Dendritic cell treated with granulocyte-macrophage colony-stimulating factor and Interleukin-4, amounts not matched to agents 40 ng/mL and 50 ng/mL, for 4 days (primary cell): ENCODE measurements at regions not wholly inside any gene's neighbourhood (a gene's known extent, or its start where the extent isn't known, plus 50 kb on each side); places are given as distances from the start of the nearest gene placed in this dataset.
"Not testable (repeated sequence)": the region's sequence is repeated elsewhere in the genome, so short reads cannot be mapped to it uniquely, and the experiment has no call there.

Source experiments
- H3K27ac Mint-ChIP-seq: one replicate; pipeline ENCODE4 v1.8.0; 2022; ENCODE audit warnings: mild to moderate bottlenecking, mixed read lengths
- H3K27me3 Mint-ChIP-seq: one replicate; pipeline ENCODE4 v1.8.0; 2022; ENCODE audit warnings: mild to moderate bottlenecking, mixed read lengths
- H3K36me3 Mint-ChIP-seq: one replicate; pipeline ENCODE4 v1.8.0; 2022; ENCODE audit warnings: low read depth, mixed read lengths
- H3K4me1 Mint-ChIP-seq: one replicate; pipeline ENCODE4 v1.8.0; 2022; ENCODE audit warnings: low read depth, mixed read lengths
- H3K4me3 Mint-ChIP-seq: one replicate; pipeline ENCODE4 v1.8.0; 2022; ENCODE audit warnings: mild to moderate bottlenecking, moderate library complexity, mixed read lengths
- H3K9me3 Mint-ChIP-seq: one replicate; pipeline ENCODE4 v1.8.0; 2022; ENCODE audit warnings: mixed read lengths
- intact Hi-C: fragments of 100-400 bp; cut with micrococcal nuclease; formaldehyde crosslinking; loops from one replicate; pipeline ENCODE4 v1.15.0; 2022

- no peak overlapping the region for H3K27ac Mint-ChIP-seq
- no peaks in the 10 kb centered on the region for H3K4me1 Mint-ChIP-seq
- intact Hi-C loops, result no loop called here
- peaks cover 25% of the 10 kb centered on the region for H3K27me3 Mint-ChIP-seq
- no peak overlapping the region for H3K4me3 Mint-ChIP-seq
- no peaks in the 10 kb centered on the region for H3K9me3 Mint-ChIP-seq
- no peaks in the 10 kb centered on the region for H3K36me3 Mint-ChIP-seq
These were observed 109.8 kb upstream of the TMEM170B start for GRCh38 chr6:11427723-11428245.

- no peak overlapping the region for H3K4me3 Mint-ChIP-seq
- intact Hi-C loops, result no loop called here
- peaks cover 25% of the 10 kb centered on the region for H3K27me3 Mint-ChIP-seq
- H3K4me1 Mint-ChIP-seq, result no peaks in the 10 kb centered on the region
- H3K27ac Mint-ChIP-seq, result no peak overlapping the region
- H3K9me3 Mint-ChIP-seq, result no peaks in the 10 kb centered on the region
- no peaks in the 10 kb centered on the region for H3K36me3 Mint-ChIP-seq
These were observed 110.3 kb upstream of the TMEM170B start for GRCh38 chr6:11427091-11427722.

- Mint-ChIP-seq H3K9me3 (no peaks in the 10 kb centered on the region), H3K27me3 (peaks cover 21% of the 10 kb centered on the region), H3K36me3 (no peaks in the 10 kb centered on the region), H3K27ac (no peak overlapping the region), H3K4me3 (no peak overlapping the region), H3K4me1 (no peaks in the 10 kb centered on the region)
- intact Hi-C loops, result no loop called here
These were observed 111.0 kb upstream of the TMEM170B start for GRCh38 chr6:11426571-11426970.

- Mint-ChIP-seq H3K9me3 (peaks cover 3% of the 10 kb centered on the region), H3K27ac (no peak overlapping the region), H3K4me3 (no peak overlapping the region), H3K27me3 (peaks cover 18% of the 10 kb centered on the region), H3K36me3 (no peaks in the 10 kb centered on the region), H3K4me1 (no peaks in the 10 kb centered on the region)
- intact Hi-C loops, result no loop called here
These were observed 111.7 kb upstream of the TMEM170B start for GRCh38 chr6:11425876-11426275.

GRCh38 chr6:11425431-11425871 is 112.1 kb upstream of the TMEM170B start:
- Mint-ChIP-seq H3K4me3 (no peak overlapping the region), H3K27ac (no peak overlapping the region), H3K9me3 (peaks cover 5% of the 10 kb centered on the region), H3K4me1 (no peaks in the 10 kb centered on the region), H3K36me3 (no peaks in the 10 kb centered on the region), H3K27me3 (peaks cover 18% of the 10 kb centered on the region)
- intact Hi-C loops, result no loop called here

GRCh38 chr6:11424395-11425034 is 113.0 kb upstream of the TMEM170B start:
- intact Hi-C loops, result no loop called here
- no peaks in the 10 kb centered on the region for H3K4me1 Mint-ChIP-seq
- H3K27ac Mint-ChIP-seq, result no peak overlapping the region
- no peaks in the 10 kb centered on the region for H3K36me3 Mint-ChIP-seq
- peaks cover 17% of the 10 kb centered on the region for H3K27me3 Mint-ChIP-seq
- no peak overlapping the region for H3K4me3 Mint-ChIP-seq
- H3K9me3 Mint-ChIP-seq, result peaks cover 5% of the 10 kb centered on the region

- Mint-ChIP-seq H3K27ac (no peak overlapping the region), H3K36me3 (no peaks in the 10 kb centered on the region)
- intact Hi-C loops, result no loop called here
These were observed 113.9 kb upstream of the TMEM170B start for GRCh38 chr6:11423667-11424066.

GRCh38 chr6:11423072-11423471 is 114.5 kb upstream of the TMEM170B start:
- H3K27ac Mint-ChIP-seq, result no peak overlapping the region
- no peaks in the 10 kb centered on the region for H3K36me3 Mint-ChIP-seq
- no peak overlapping the region for H3K4me3 Mint-ChIP-seq
- no peaks in the 10 kb centered on the region for H3K4me1 Mint-ChIP-seq
- intact Hi-C loops, result no loop called here
- H3K27me3 Mint-ChIP-seq, result peaks cover 15% of the 10 kb centered on the region
- H3K9me3 Mint-ChIP-seq, result peaks cover 5% of the 10 kb centered on the region

More at GRCh38 chr6:11423667-11424066, 113.9 kb upstream of the TMEM170B start:
- no peak overlapping the region for H3K4me3 Mint-ChIP-seq
- H3K9me3 Mint-ChIP-seq, result peaks cover 5% of the 10 kb centered on the region
- peaks cover 17% of the 10 kb centered on the region for H3K27me3 Mint-ChIP-seq
- H3K4me1 Mint-ChIP-seq, result no peaks in the 10 kb centered on the region

GRCh38 chr6:11419763-11420453 is 117.6 kb upstream of the TMEM170B start:
- Mint-ChIP-seq H3K27me3 (peaks cover 9% of the 10 kb centered on the region), H3K36me3 (no peaks in the 10 kb centered on the region), H3K4me3 (no peak overlapping the region), H3K4me1 (no peaks in the 10 kb centered on the region), H3K27ac (no peak overlapping the region), H3K9me3 (peaks cover 12% of the 10 kb centered on the region)
- intact Hi-C loops, result no loop called here

- peaks cover 4% of the 10 kb centered on the region for H3K4me1 Mint-ChIP-seq
- no peak overlapping the region for H3K4me3 Mint-ChIP-seq
- H3K9me3 Mint-ChIP-seq, result peaks cover 12% of the 10 kb centered on the region
- no peaks in the 10 kb centered on the region for H3K36me3 Mint-ChIP-seq
- intact Hi-C loops, result no loop called here
- H3K27ac Mint-ChIP-seq, result no peak overlapping the region
- H3K27me3 Mint-ChIP-seq, result peaks cover 5% of the 10 kb centered on the region
These were observed 119.2 kb upstream of the TMEM170B start for GRCh38 chr6:11418290-11418905.

GRCh38 chr6:11416936-11417576 is 120.5 kb upstream of the TMEM170B start:
- H3K4me3 Mint-ChIP-seq, result no peak overlapping the region
- H3K4me1 Mint-ChIP-seq, result peaks cover 16% of the 10 kb centered on the region
- no peaks in the 10 kb centered on the region for H3K36me3 Mint-ChIP-seq
- H3K27ac Mint-ChIP-seq, result no peak overlapping the region
- intact Hi-C loops, result no loop called here
- H3K9me3 Mint-ChIP-seq, result peaks cover 12% of the 10 kb centered on the region
- peaks cover 5% of the 10 kb centered on the region for H3K27me3 Mint-ChIP-seq

- H3K4me3 Mint-ChIP-seq, H3K27me3 Mint-ChIP-seq, H3K36me3 Mint-ChIP-seq, H3K27ac Mint-ChIP-seq, intact Hi-C loops: not testable (repeated sequence)
- H3K4me1 Mint-ChIP-seq, result peaks cover 21% of the 10 kb centered on the region
- peaks cover 12% of the 10 kb centered on the region for H3K9me3 Mint-ChIP-seq
These were observed 121.2 kb upstream of the TMEM170B start for GRCh38 chr6:11416099-11416935.

- Mint-ChIP-seq H3K9me3 (peaks cover 7% of the 10 kb centered on the region), H3K4me3 (no peak overlapping the region), H3K36me3 (no peaks in the 10 kb centered on the region), H3K27me3 (peaks cover 3% of the 10 kb centered on the region), H3K27ac (no peak overlapping the region), H3K4me1 (peaks cover 27% of the 10 kb centered on the region)
- intact Hi-C loops, result no loop called here
These were observed 122.0 kb upstream of the TMEM170B start for GRCh38 chr6:11415557-11415956.
